SK-N-SH (cell line): ENCODE measurements at regions not wholly inside any gene's neighbourhood (a gene's known extent, or its start where the extent isn't known, plus 50 kb on each side); places are given as distances from the start of the nearest gene placed in this dataset.
A peak's percentile ranks its signal among the peaks of the same experiment; 100 is the strongest.

Source experiments
- CTCF ChIA-PET: fragments of 300-600, 350-600 bp; formaldehyde crosslinking; extraction: SDS; loops from one replicate; lab custom pipeline; 2021; lab: Yijun Ruan, JAX
- POLR2A ChIA-PET: fragments of 350-600 bp; sonication (Branson Sonifier 250); formaldehyde crosslinking; extraction: SDS; loops from one replicate; lab custom pipeline; 2020; ENCODE audit warnings: antibody characterized with exemption, inconsistent platforms; lab: Yijun Ruan, JAX
- DNase-seq: peaks from one replicate; pipeline ENCODE4 v3.0.0; 2012
- H2AFZ ChIP-seq: fragments of 200-600 bp; sonication (generic); 2 replicates; pipeline ENCODE4 v1.8.1; 2016; ENCODE audit warnings: antibody characterized with exemption, mild to moderate bottlenecking, low read depth
- H3F3A ChIP-seq: fragments of 200-600 bp; sonication (generic); replicated peaks from 2 replicates; pipeline ENCODE3; 2016; ENCODE audit warnings: antibody characterized with exemption, mild to moderate bottlenecking; ENCODE audit not compliant: insufficient read depth
- H3K27ac ChIP-seq, 2 experiments: fragments of 200-500 bp in 1 of 2; fragments of 200-600 bp in 1 of 2; sonication (Bioruptor generic) in 1 of 2; sonication (generic), shearing (Covaris generic) in 1 of 2; 2 replicates each; pipeline versions ENCODE4 v1.5.1 to v1.6.1; 2014 to 2016; ENCODE audit warnings: low read depth in 2 of 2, inconsistent platforms in 1 of 2, low read length in 1 of 2, mild to moderate bottlenecking in 1 of 2, mixed read lengths in 1 of 2
- H3K27me3 ChIP-seq: fragments of 200-600 bp; sonication (generic), shearing (Covaris generic); 2 replicates; pipeline ENCODE4 v1.6.1; 2016; ENCODE audit warnings: mixed run types; ENCODE audit not compliant: insufficient read depth
- H3K36me3 ChIP-seq, 2 experiments: fragments of 200-500 bp in 1 of 2; fragments of 200-600 bp in 1 of 2; sonication (Bioruptor generic) in 1 of 2; sonication (generic) in 1 of 2; replicated peaks in 1 of 2; 2 replicates each; pipeline versions ENCODE3 to v1.5.1; 2014 to 2016; ENCODE audit warnings: low read length in 1 of 2, mild to moderate bottlenecking in 1 of 2; ENCODE audit not compliant: insufficient read depth in 2 of 2, control insufficient read depth in 1 of 2
- H3K4me1 ChIP-seq, 2 experiments: fragments of 200-500 bp in 1 of 2; fragments of 200-600 bp in 1 of 2; sonication (Bioruptor generic) in 1 of 2; sonication (generic), shearing (Covaris generic) in 1 of 2; 2 replicates each; pipeline versions ENCODE4 v1.5.1 to v1.6.1; 2014 to 2016; ENCODE audit warnings: low read depth in 1 of 2, low read length in 1 of 2, mixed run types in 1 of 2; ENCODE audit not compliant: insufficient read depth in 2 of 2, control insufficient read depth in 1 of 2
- H3K4me2 ChIP-seq: fragments of 200-600 bp; sonication (generic), shearing (Covaris generic); 2 replicates; pipeline ENCODE4 v1.6.1; 2017; ENCODE audit warnings: mixed run types
- H3K4me3 ChIP-seq, 2 experiments: fragments of 200-500 bp in 1 of 2; fragments of 200-600 bp in 1 of 2; sonication (Bioruptor generic) in 1 of 2; sonication (generic), shearing (Covaris generic) in 1 of 2; 2 replicates each; pipeline versions ENCODE4 v1.5.1 to v1.8.1; 2014 to 2016; ENCODE audit warnings: low read depth in 2 of 2, inconsistent platforms in 1 of 2, low read length in 1 of 2, mild to moderate bottlenecking in 1 of 2, mixed read lengths in 1 of 2, moderate library complexity in 1 of 2
- H3K79me2 ChIP-seq: fragments of 200-600 bp; sonication (generic); 2 replicates; pipeline ENCODE4 v1.8.1; 2017; ENCODE audit warnings: mild to moderate bottlenecking; ENCODE audit not compliant: insufficient read depth
- H3K9ac ChIP-seq: fragments of 200-600 bp; sonication (generic); 2 replicates; pipeline ENCODE4 v1.6.1; 2017; ENCODE audit warnings: mixed run types
- H3K9me2 ChIP-seq: fragments of 200-600 bp; sonication (generic); 2 replicates; pipeline ENCODE4 v1.6.1; 2017; ENCODE audit warnings: mixed run types
- H3K9me3 ChIP-seq: fragments of 200-600 bp; sonication (generic); 2 replicates; pipeline ENCODE4 v1.6.1; 2017; ENCODE audit warnings: mixed run types, mild to moderate bottlenecking, moderate library complexity
- H4K20me1 ChIP-seq: fragments of 200-600 bp; sonication (generic); 2 replicates; pipeline ENCODE4 v1.6.1; 2017; ENCODE audit warnings: mild to moderate bottlenecking, mixed run types; ENCODE audit not compliant: insufficient read depth
- ELF1 ChIP-seq: IDR thresholded peaks from 2 replicates; pipeline ENCODE4 v1.4.0; 2012
- EP300 ChIP-seq, 2 experiments: IDR thresholded peaks; 2 replicates each; pipeline versions ENCODE4 v1.4.0 to v1.6.1; 2012; ENCODE audit warnings: borderline replicate concordance in 1 of 2, low read depth in 1 of 2, low read length in 1 of 2
- FOSL2 ChIP-seq: IDR thresholded peaks from 2 replicates; pipeline ENCODE4 v1.4.0; 2012; ENCODE audit warnings: low read depth, mild to moderate bottlenecking, moderate library complexity, borderline replicate concordance
- FOXJ3 ChIP-seq: sonication (generic); formaldehyde crosslinking; IDR thresholded peaks from 2 replicates; pipeline ENCODE4 v1.5.1; 2020; ENCODE audit warnings: mild to moderate bottlenecking, missing genetic modification reagents
- FOXM1 ChIP-seq: IDR thresholded peaks from 2 replicates; pipeline ENCODE4 v1.4.0; 2012; ENCODE audit warnings: low read depth, mild to moderate bottlenecking
- GATA2 ChIP-seq: sonication (generic); formaldehyde crosslinking; IDR thresholded peaks from 2 replicates; pipeline ENCODE4 v1.5.0; 2020; ENCODE audit warnings: mild to moderate bottlenecking, missing genetic modification reagents
- IRF3 ChIP-seq: fragments of 150-350 bp; IDR thresholded peaks from 2 replicates; pipeline ENCODE4 v1.6.1; 2016; ENCODE audit warnings: mild to moderate bottlenecking, low read depth, low read length
- JUND ChIP-seq: IDR thresholded peaks from 2 replicates; pipeline ENCODE4 v1.4.0; 2012
- MXI1 ChIP-seq: IDR thresholded peaks from 2 replicates; pipeline ENCODE4 v1.6.1; 2012; ENCODE audit warnings: mild to moderate bottlenecking, low read depth, low read length, improper control_type of control experiment
- NFIC ChIP-seq: IDR thresholded peaks from 2 replicates; pipeline ENCODE4 v1.4.0; 2012; ENCODE audit warnings: borderline replicate concordance
- POLR2AphosphoS5 ChIP-seq: IDR thresholded peaks from 2 replicates; pipeline ENCODE4 v1.6.1; 2012; ENCODE audit warnings: low read depth, low read length
- RFX5 ChIP-seq: IDR thresholded peaks from 2 replicates; pipeline ENCODE4 v1.6.1; 2012; ENCODE audit warnings: mild to moderate bottlenecking, improper control_type of control experiment, low read length
- RXRA ChIP-seq: IDR thresholded peaks from 2 replicates; pipeline ENCODE4 v1.4.0; 2012; ENCODE audit warnings: low read depth, mild to moderate bottlenecking, borderline replicate concordance
- WGBS: methylation state at CpG from one replicate; pipeline ENCODE4 v1.1.6; 2017; ENCODE audit warnings: low lambda C conversion rate; 5-methylcytosine and 5-hydroxymethylcytosine counted together

- H3K36me3 ChIP-seq, result no peaks in the 10 kb centered on the region
- CTCF ChIA-PET, result interaction anchor here (1.4 kb wide), 1 partner anchor 199 kb away, joined by 3 read pairs; no protein-coding TSS in a partner anchor
These were observed 218.3 kb upstream of the NRIP1 start for GRCh38 chr21:15283138-15283537.

GRCh38 chr21:15283789-15284188 is 219.0 kb upstream of the NRIP1 start:
- DNase-seq, result no peak
- no peak overlapping the region for H2AFZ ChIP-seq
- no peaks in the 10 kb centered on the region for H3K9me3 ChIP-seq
- H3K9me2 ChIP-seq, result no peaks in the 10 kb centered on the region
- no peaks in the 10 kb centered on the region for H3K36me3 ChIP-seq
- CTCF ChIA-PET, result no interaction called here
- H3K4me2 ChIP-seq, result no peak overlapping the region
- H3K9ac ChIP-seq, result no peak overlapping the region
- no peaks in the 10 kb centered on the region for H3K4me1 ChIP-seq
- TF ChIP-seq FOXJ3 (CRISPR knock-in tag), result no peak
- TF ChIP-seq RFX5, result no peak
- TF ChIP-seq GATA2 (CRISPR knock-in tag), result no peak
- no peak for TF ChIP-seq JUND
- TF ChIP-seq RXRA, result no peak
- no peak for TF ChIP-seq ELF1
- TF ChIP-seq POLR2AphosphoS5, result no peak
- no peak for TF ChIP-seq IRF3
- TF ChIP-seq FOXM1, result no peak
- TF ChIP-seq MXI1, result no peak
- no peaks in the 10 kb centered on the region for H3F3A ChIP-seq
- H4K20me1 ChIP-seq, result no peaks in the 10 kb centered on the region
- no peak overlapping the region for H3K27ac ChIP-seq
- 0% methylated on average over 2 of the region's 2 CpGs for WGBS
- POLR2A ChIA-PET, result no interaction called here
- no peaks in the 10 kb centered on the region for H3K79me2 ChIP-seq
- no peak overlapping the region for H3K4me3 ChIP-seq
- H3K27me3 ChIP-seq, result peaks cover 10% of the 10 kb centered on the region; the same call in 1 of the 2 replicates

More at GRCh38 chr21:15283138-15283537, 218.3 kb upstream of the NRIP1 start:
- H3K4me2 ChIP-seq, result no peak overlapping the region
- no peaks in the 10 kb centered on the region for H3K4me1 ChIP-seq
- no peak overlapping the region for H3K27ac ChIP-seq
- H3K9me2 ChIP-seq, result no peaks in the 10 kb centered on the region
- no peaks in the 10 kb centered on the region for H3K79me2 ChIP-seq
- no peak for DNase-seq
- H4K20me1 ChIP-seq, result no peaks in the 10 kb centered on the region
- 0 out of 2 replicates have a peak overlapping the region, but pooled peaks have one; percentile 11 for H2AFZ ChIP-seq
- H3K9me3 ChIP-seq, result no peaks in the 10 kb centered on the region
- no peak overlapping the region for H3K4me3 ChIP-seq
- no peak overlapping the region for H3K9ac ChIP-seq
- no peak for TF ChIP-seq NFIC
- no peak for TF ChIP-seq EP300 (IDR thresholded peaks at IDR 0.05; ENCODE audit: borderline replicate concordance in 1 of 2, low read depth in 1 of 2, low read length in 1 of 2)
- TF ChIP-seq FOSL2, result no peak
- no peak for TF ChIP-seq JUND
- no peak for TF ChIP-seq FOXJ3 (CRISPR knock-in tag)
- no peak for TF ChIP-seq IRF3
- TF ChIP-seq POLR2AphosphoS5, result no peak
- no peak for TF ChIP-seq FOXM1
- 0 out of 2 replicates have a peak, but pooled peaks cover 4% of the 10 kb centered on the region for H3K27me3 ChIP-seq
- no peaks in the 10 kb centered on the region for H3F3A ChIP-seq
- POLR2A ChIA-PET, result no interaction called here
